Uterus (tissue), 3 donors: ENCODE measurements at regions not wholly inside any gene's neighbourhood (a gene's known extent, or its start where the extent isn't known, plus 50 kb on each side); places are given as distances from the start of the nearest gene placed in this dataset.
"Not testable (repeated sequence)": the region's sequence is repeated elsewhere in the genome, so short reads cannot be mapped to it uniquely, and the experiment has no call there.

Source experiments
- DNase-seq, 2 donors: peaks; one replicate each; pipeline ENCODE4 v3.0.0-alpha.2; 2019 to 2020
- H3K27ac ChIP-seq, 2 donors: fragments of 200-600 bp; sonication (generic); 1 replicate in 1 of 2; 2 replicates in 1 of 2; pipeline ENCODE4 v1.5.1; 2016 to 2018
- H3K27me3 ChIP-seq, 2 donors: fragments of 200-600 bp; sonication (generic); one replicate each; pipeline ENCODE4 v1.5.1; 2018 to 2019; ENCODE audit warnings: control low read depth in 1 of 2
- H3K36me3 ChIP-seq, 2 donors: fragments of 200-600 bp; sonication (generic); one replicate each; pipeline ENCODE4 v1.5.1; 2019; ENCODE audit warnings: control low read depth in 1 of 2
- H3K4me1 ChIP-seq, 2 donors: fragments of 200-600 bp; sonication (generic); one replicate each; pipeline ENCODE4 v1.5.1; 2018 to 2019; ENCODE audit warnings: control low read depth in 1 of 2
- H3K4me3 ChIP-seq, 2 donors: fragments of 200-600 bp; sonication (generic); 1 replicate in 1 of 2; 2 replicates in 1 of 2; pipeline ENCODE4 v1.5.1; 2018 to 2019; ENCODE audit warnings: mild to moderate bottlenecking in 1 of 2
- H3K9me3 ChIP-seq, 2 donors: fragments of 200-600 bp; sonication (generic); one replicate each; pipeline ENCODE4 v1.5.1; 2019; ENCODE audit warnings: control low read depth in 1 of 2
- CTCF ChIP-seq, 4 experiments: fragments of 200-600 bp in 2 of 4; fragments of 450-650 bp in 2 of 4; sonication (generic) in 2 of 4; IDR thresholded peaks; one replicate each; pipeline ENCODE4 v1.5.1; 2016 to 2019; ENCODE audit warnings: antibody characterized with exemption in 4 of 4, mild to moderate bottlenecking in 2 of 4, moderate library complexity in 1 of 4
- POLR2A ChIP-seq, 2 donors: fragments of 450-650 bp; IDR thresholded peaks; one replicate each; pipeline ENCODE4 v1.6.1; 2016; ENCODE audit warnings: antibody characterized with exemption in 2 of 2, mild to moderate bottlenecking in 1 of 2, moderate library complexity in 1 of 2
- intact Hi-C: fragments of 100-400 bp; cut with DNase I; formaldehyde crosslinking; loops from one replicate; pipeline ENCODE4 v1.15.1; 2023; ENCODE audit warnings: low total_unique reads
- donor health status: DM: yes; HTN: yes; CAD: no.

DNA sequence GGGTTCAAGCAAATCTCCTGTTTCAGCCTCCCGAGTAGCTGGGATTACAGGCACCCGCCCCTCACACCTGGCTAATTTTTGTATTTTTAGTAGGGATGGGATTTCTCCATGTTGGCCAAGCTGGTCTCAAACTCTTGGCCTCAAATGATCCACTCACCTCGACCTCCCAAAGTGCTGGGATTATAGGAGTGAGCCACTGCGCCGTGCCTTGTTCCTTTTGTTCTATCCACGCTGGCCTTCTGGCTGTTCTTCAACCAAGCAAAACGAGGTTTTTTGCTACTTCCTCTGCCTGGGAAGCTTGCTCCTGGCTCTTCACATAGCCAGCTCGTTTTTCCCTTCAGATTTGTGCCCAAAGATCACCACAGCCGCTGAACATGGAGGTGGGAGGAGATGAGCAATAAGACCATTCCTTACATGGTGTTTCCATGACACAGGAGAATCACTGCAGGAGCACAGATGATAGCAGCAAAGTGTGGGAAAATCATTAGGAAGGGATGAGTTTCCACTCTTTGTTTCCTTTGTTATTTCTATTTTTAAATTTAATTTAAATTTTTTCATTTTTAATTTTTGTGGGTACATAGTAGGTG, 201.0 kb upstream of the ZNF217 start:
- intact Hi-C loops = no loop called here
- no peaks in the 10 kb centered on the region for H3K4me1 ChIP-seq
- H3K36me3 ChIP-seq = no peaks in the 10 kb centered on the region
- no peak overlapping the region for H3K27ac ChIP-seq
- H3K27me3 ChIP-seq = no peaks in the 10 kb centered on the region
- DNase-seq = no peak
- H3K9me3 ChIP-seq = no peaks in the 10 kb centered on the region
- TF ChIP-seq CTCF (IDR thresholded peaks at IDR 0.05) = no peak
- no peak for TF ChIP-seq POLR2A (IDR thresholded peaks at IDR 0.05)
- H3K4me3 ChIP-seq = no peak overlapping the region

DNA sequence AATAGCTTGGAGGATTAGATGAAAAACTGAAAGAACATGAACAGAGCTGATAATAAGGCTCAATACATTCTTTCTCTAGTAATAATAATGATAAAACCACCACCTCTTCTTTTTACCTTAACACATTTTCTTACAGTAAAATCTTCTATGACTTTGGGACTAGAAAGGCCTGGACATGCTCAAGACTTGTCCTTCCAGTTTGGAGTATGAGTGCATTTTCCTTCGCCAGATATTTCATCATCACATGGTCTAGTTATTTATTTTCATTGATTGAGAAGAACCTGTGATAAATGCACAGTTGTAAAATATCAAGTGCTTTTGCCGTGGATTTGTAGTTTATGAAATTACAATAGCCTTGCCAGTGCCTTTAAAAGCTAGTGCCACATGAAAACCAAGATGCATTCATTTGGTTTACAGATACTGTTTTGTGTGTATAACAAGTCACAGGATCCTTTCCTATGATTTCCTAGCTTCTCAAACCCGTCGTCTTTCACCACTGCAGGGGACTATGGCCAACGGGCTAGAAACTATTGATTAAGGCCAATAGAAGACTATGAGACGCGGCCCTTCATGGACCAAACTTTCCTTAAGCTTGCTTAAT, 200.2 kb upstream of the ZNF217 start:
- intact Hi-C loops = no loop called here
- Histone ChIP-seq H3K9me3 (no peaks in the 10 kb centered on the region), H3K4me1 (no peaks in the 10 kb centered on the region), H3K36me3 (no peaks in the 10 kb centered on the region), H3K27me3 (no peaks in the 10 kb centered on the region), H3K27ac (no peak overlapping the region), H3K4me3 (no peak overlapping the region)
- no peak for DNase-seq
- no peak for TF ChIP-seq POLR2A (IDR thresholded peaks at IDR 0.05)

DNA sequence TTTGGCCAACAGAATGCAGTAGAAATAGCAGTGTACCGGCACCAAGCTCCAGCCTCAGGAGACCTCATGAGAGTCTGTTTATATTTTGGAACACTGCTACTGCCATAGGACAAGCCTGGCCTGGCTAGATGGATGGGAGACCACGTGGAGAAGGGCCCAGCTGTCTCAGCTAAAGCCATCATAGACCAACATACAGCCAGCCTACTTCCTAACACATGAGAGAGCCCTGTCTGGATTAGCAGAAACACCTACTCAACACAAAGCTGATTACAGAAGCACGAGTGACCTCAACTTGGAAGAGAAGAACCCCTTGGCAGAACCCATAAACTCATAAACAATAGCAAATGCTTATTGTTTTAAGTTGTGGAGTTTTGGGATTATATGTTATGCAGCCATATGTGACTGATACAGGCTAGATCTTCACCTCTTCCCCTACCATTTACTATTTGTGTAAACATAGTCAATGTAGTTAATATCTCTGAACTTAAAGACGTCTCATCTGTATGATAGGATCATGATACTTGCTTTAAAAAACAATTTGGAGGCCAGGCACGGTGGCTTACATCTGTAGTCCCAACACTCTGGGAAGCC, 199.4 kb upstream of the ZNF217 start:
- DNase-seq = no peak
- Histone ChIP-seq H3K27me3 (no peaks in the 10 kb centered on the region), H3K36me3 (no peaks in the 10 kb centered on the region), H3K9me3 (no peaks in the 10 kb centered on the region), H3K4me1 (no peaks in the 10 kb centered on the region), H3K4me3 (no peak overlapping the region), H3K27ac (no peak overlapping the region)
- intact Hi-C loops = no loop called here
- no peak for TF ChIP-seq POLR2A (IDR thresholded peaks at IDR 0.05)

- no peak for TF ChIP-seq POLR2A (IDR thresholded peaks at IDR 0.05)
- no peak for TF ChIP-seq CTCF (IDR thresholded peaks at IDR 0.05)
- H3K9me3 ChIP-seq = no peaks in the 10 kb centered on the region
- no peak overlapping the region for H3K4me3 ChIP-seq
- H3K4me1 ChIP-seq = no peaks in the 10 kb centered on the region
- no peaks in the 10 kb centered on the region for H3K36me3 ChIP-seq
- H3K27me3 ChIP-seq = no peaks in the 10 kb centered on the region
- DNase-seq = no peak
- intact Hi-C loops = no loop called here
- no peak overlapping the region for H3K27ac ChIP-seq
Observed at GRCh38 chr20:53789989-53790675, 196.5 kb upstream of the ZNF217 start.

DNA sequence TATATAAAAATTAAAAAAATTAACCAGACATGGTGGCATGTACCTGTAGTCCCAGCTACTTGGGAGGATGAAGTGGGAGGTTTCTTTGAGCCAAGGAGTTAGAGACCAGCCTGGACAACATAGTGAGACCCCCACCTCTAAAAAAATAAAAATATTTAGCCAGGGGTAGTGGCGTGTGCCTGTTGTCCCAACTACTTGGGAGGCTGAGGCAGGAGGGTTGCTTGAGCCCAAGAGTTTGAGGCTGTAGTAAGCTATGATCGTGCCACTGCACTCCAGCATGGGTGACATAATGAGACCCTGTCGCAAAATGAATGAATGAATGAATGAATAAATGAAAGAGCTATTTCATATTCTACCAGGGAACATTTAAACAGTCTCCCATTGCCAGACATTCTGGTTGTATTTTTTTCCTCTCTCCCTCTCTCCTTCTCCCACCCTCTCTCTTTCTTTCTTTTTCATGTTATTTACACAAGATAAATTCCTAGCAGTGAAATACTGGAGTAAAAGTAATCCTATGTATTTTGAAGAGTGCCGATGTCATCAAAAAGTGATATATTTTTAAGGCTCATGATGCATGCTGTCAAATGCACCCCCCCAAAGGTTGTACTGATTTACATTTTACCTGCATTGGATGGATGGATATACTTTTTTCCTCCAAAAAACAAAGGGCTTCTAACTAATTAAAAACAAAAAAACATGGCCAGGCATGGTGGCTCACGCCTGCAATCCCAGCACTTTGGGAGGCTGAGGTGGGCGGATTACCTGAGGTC, 194.8 kb upstream of the ZNF217 start:
- intact Hi-C loops = no loop called here
- H3K36me3 ChIP-seq = no peaks in the 10 kb centered on the region
- H3K27me3 ChIP-seq = no peaks in the 10 kb centered on the region
- H3K9me3 ChIP-seq = no peaks in the 10 kb centered on the region
- no peaks in the 10 kb centered on the region for H3K4me1 ChIP-seq
- H3K27ac ChIP-seq = no peak overlapping the region
- no peak for TF ChIP-seq CTCF (IDR thresholded peaks at IDR 0.05)
- no peak for TF ChIP-seq POLR2A (IDR thresholded peaks at IDR 0.05)
- no peak for DNase-seq
- no peak overlapping the region for H3K4me3 ChIP-seq

GRCh38 chr20:53787491-53787931, 193.9 kb upstream of the ZNF217 start:
- H3K27me3 ChIP-seq, H3K4me3 ChIP-seq, DNase-seq, H3K9me3 ChIP-seq, intact Hi-C loops, H3K27ac ChIP-seq, H3K4me1 ChIP-seq, H3K36me3 ChIP-seq: not testable (repeated sequence)
